Endothelial cell (in vitro differentiated cells): ENCODE measurements at regions not wholly inside any gene's neighbourhood (a gene's known extent, or its start where the extent isn't known, plus 50 kb on each side); places are given as distances from the start of the nearest gene placed in this dataset.

Experiments
- DNase-seq: peaks from one replicate; pipeline ENCODE4 v3.0.0; 2021; ENCODE audit warnings: low spot score
- H3K27ac Mint-ChIP-seq: one replicate; pipeline ENCODE4 v1.8.0; 2021; ENCODE audit warnings: mixed read lengths, inconsistent platforms; ENCODE audit not compliant: unreplicated experiment
- H3K27me3 Mint-ChIP-seq: one replicate; pipeline ENCODE4 v1.8.0; 2021; ENCODE audit warnings: mild to moderate bottlenecking, moderate library complexity, mixed read lengths, inconsistent platforms; ENCODE audit not compliant: unreplicated experiment
- H3K36me3 Mint-ChIP-seq: one replicate; pipeline ENCODE4 v1.8.0; 2021; ENCODE audit warnings: mild to moderate bottlenecking, low read depth, mixed read lengths, inconsistent platforms; ENCODE audit not compliant: unreplicated experiment
- H3K4me1 Mint-ChIP-seq: one replicate; pipeline ENCODE4 v1.8.0; 2021; ENCODE audit warnings: mild to moderate bottlenecking, mixed read lengths, inconsistent platforms; ENCODE audit not compliant: unreplicated experiment
- H3K4me3 Mint-ChIP-seq: one replicate; pipeline ENCODE4 v1.8.0; 2021; ENCODE audit warnings: mild to moderate bottlenecking, mixed read lengths, inconsistent platforms; ENCODE audit not compliant: unreplicated experiment
- H3K9me3 Mint-ChIP-seq: one replicate; pipeline ENCODE4 v1.8.0; 2021; ENCODE audit warnings: mixed read lengths, inconsistent platforms; ENCODE audit not compliant: unreplicated experiment
- TF ChIP-seq, protein P1 (sequence below): fragments of 200-600 bp; sonication (generic); IDR thresholded peaks from one replicate; pipeline ENCODE4 v1.5.0; 2021; ENCODE audit warnings: antibody characterized with exemption; ENCODE audit not compliant: unreplicated experiment

DNA sequence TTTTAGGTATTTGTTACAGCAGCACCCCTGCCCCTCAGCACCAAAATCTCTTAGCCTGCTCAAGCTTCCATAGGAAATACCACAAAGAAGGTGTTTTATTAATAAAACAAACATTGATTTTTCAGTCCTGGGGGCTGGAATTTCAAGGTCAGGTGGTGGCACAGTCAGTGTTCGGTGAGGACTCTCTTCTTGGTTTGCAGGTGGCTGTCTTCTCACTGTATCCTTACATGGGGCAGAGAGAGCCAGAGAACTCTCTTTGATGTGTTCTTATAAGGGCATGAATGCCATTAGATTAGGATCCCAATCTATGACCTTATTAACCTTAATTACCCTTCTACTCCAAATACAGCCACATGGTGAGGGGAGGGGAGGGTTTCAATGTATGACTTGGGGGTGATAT, 112.3 kb upstream of the PFKP start:
- Mint-ChIP-seq H3K4me1 (no peaks in the 10 kb centered on the region), H3K27ac (no peak overlapping the region), H3K27me3 (no peaks in the 10 kb centered on the region), H3K9me3 (no peaks in the 10 kb centered on the region), H3K4me3 (no peak overlapping the region), H3K36me3 (no peaks in the 10 kb centered on the region)
- TF ChIP-seq, protein P1, sequence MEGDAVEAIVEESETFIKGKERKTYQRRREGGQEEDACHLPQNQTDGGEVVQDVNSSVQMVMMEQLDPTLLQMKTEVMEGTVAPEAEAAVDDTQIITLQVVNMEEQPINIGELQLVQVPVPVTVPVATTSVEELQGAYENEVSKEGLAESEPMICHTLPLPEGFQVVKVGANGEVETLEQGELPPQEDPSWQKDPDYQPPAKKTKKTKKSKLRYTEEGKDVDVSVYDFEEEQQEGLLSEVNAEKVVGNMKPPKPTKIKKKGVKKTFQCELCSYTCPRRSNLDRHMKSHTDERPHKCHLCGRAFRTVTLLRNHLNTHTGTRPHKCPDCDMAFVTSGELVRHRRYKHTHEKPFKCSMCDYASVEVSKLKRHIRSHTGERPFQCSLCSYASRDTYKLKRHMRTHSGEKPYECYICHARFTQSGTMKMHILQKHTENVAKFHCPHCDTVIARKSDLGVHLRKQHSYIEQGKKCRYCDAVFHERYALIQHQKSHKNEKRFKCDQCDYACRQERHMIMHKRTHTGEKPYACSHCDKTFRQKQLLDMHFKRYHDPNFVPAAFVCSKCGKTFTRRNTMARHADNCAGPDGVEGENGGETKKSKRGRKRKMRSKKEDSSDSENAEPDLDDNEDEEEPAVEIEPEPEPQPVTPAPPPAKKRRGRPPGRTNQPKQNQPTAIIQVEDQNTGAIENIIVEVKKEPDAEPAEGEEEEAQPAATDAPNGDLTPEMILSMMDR, result no peak
- DNase-seq, result no peak

DNA sequence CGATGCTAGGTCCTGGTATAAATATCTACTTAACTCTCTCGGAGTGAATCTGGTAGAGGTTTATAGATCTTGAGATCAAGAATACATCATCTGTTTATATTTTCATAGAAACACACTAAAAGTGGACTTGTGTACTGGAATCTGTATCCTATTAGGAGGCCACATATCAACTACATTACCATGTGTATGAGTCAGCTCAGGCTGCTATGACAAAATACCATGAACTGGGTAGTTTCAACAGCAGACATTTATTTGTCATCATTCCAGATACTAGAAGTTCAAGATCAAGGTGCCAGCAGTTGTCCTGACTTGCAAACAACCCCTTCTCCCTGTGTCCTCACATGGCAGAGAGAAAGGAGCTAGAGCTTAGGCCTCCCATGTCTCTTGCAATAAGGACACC, 113.9 kb upstream of the PFKP start:
- H3K4me1 Mint-ChIP-seq, result no peaks in the 10 kb centered on the region
- TF ChIP-seq, protein P1, result no peak
- no peak overlapping the region for H3K27ac Mint-ChIP-seq
- no peaks in the 10 kb centered on the region for H3K36me3 Mint-ChIP-seq
- no peak for DNase-seq
- H3K9me3 Mint-ChIP-seq, result no peaks in the 10 kb centered on the region
- peaks cover 1% of the 10 kb centered on the region for H3K27me3 Mint-ChIP-seq
- no peak overlapping the region for H3K4me3 Mint-ChIP-seq

DNA sequence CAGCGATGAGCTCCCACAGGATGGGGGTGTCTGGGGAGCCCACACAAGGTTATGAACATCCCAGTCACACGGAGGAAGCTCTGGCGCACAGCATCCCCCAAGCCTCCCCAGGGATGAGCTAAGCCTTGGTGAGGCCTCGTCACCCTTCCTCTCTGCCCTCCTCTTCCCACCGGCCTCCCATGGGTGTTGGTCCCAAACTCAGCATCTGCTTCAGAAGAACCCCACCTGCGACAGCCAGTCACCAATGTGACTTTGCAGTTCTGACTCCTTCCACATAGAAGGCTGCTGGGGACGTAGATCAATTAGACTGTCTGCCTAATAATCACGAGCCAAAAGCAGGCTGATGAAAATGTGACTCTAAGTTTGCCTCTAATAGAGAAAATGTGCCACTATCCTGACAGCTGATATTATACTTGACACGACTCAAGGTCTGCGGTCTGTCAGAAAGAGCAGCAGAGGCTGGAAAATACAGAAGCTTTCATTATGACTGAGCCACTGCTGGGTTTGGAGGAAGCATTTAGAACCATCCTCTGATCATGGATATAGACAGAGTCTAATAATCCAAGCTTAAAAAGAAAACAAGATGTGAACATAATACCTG, 116.0 kb upstream of the PFKP start:
- Mint-ChIP-seq H3K27me3 (peaks cover 1% of the 10 kb centered on the region), H3K9me3 (no peaks in the 10 kb centered on the region)

DNA sequence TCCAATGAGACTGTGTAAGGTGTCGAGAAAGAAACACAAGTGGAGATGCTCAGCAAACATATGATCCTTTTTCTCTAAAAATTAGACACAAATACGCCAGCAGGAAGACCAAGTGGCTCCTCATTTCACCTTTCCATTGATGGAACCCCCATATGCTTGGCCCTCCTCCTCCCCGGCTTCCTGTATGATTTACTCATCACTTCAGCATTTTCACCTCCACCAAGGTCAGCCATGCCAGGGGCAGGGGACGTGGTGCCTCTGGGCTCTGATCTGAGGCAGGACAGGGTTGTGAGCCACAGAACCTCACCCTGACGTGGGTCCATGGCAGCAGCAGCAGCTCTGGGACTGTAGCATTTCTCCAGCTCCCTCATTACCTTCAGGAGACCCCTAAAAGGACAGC, 116.8 kb upstream of the PFKP start:
- Mint-ChIP-seq H3K27me3 (peaks cover 1% of the 10 kb centered on the region), H3K4me3 (no peak overlapping the region), H3K27ac (no peak overlapping the region), H3K4me1 (no peaks in the 10 kb centered on the region), H3K9me3 (no peaks in the 10 kb centered on the region), H3K36me3 (no peaks in the 10 kb centered on the region)
- TF ChIP-seq, protein P1, result no peak
- no peak for DNase-seq

More for the DNA sequence above, 116.0 kb upstream of the PFKP start:
- Mint-ChIP-seq H3K27ac (no peak overlapping the region), H3K36me3 (no peaks in the 10 kb centered on the region), H3K4me1 (no peaks in the 10 kb centered on the region), H3K4me3 (no peak overlapping the region)
- TF ChIP-seq, protein P1, result no peak
- no peak for DNase-seq

DNA sequence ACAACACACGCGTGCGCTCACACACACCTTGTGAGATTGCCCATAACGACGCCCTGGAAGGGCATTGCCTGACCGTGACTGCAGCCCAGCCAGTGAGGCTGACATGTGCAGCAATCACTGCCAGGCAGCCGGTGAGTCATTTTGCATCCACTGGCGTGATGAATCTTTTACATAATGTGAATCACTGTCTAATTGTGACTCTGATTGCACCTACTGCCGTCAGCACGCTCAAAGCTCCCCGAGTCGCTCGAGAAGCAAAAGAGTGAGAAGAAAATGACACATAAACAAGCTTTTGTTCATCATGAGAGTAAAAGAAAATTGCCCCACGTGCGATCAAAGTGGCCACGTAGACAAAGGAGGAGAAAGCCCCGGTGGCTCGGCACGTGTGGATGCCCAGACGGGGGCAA, 117.4 kb upstream of the PFKP start:
- Mint-ChIP-seq H3K4me1 (no peaks in the 10 kb centered on the region), H3K27ac (no peak overlapping the region), H3K36me3 (no peaks in the 10 kb centered on the region), H3K4me3 (no peak overlapping the region), H3K27me3 (peaks cover 1% of the 10 kb centered on the region), H3K9me3 (no peaks in the 10 kb centered on the region)
- TF ChIP-seq, protein P1, result no peak
- no peak for DNase-seq
